Limb (tissue), 2 donors: ENCODE measurements at regions not wholly inside any gene's neighbourhood (a gene's known extent, or its start where the extent isn't known, plus 50 kb on each side); places are given as distances from the start of the nearest gene placed in this dataset.
"Not testable (repeated sequence)": the region's sequence is repeated elsewhere in the genome, so short reads cannot be mapped to it uniquely, and the experiment has no call there.

ENCODE experiments used
- DNase-seq, 2 donors: peaks; one replicate each; pipeline ENCODE4 v3.0.0-alpha.2; 2016; ENCODE audit errors: extremely low spot score in 2 of 2

GRCh38 chr4:85154591-85154990 is 188.1 kb upstream of the WDFY3 start:
- DNase-seq = no peak

- DNase-seq = no peak
These were observed 199.3 kb upstream of the WDFY3 start for GRCh38 chr4:85165808-85166207.

GRCh38 chr4:85166318-85166717 is 199.8 kb upstream of the WDFY3 start:
- DNase-seq = no peak

GRCh38 chr4:85168234-85168834 is 201.8 kb upstream of the WDFY3 start:
- DNase-seq = no peak

GRCh38 chr4:85170241-85170640 is 203.8 kb upstream of the WDFY3 start:
- no peak for DNase-seq

GRCh38 chr4:85175190-85175589 is 208.7 kb upstream of the WDFY3 start:
- no peak for DNase-seq

- no peak for DNase-seq
These were observed 210.6 kb upstream of the WDFY3 start for GRCh38 chr4:85177092-85177491.

GRCh38 chr4:85177679-85178078 is 211.2 kb upstream of the WDFY3 start:
- no peak for DNase-seq

GRCh38 chr4:85180533-85180932 is 214.0 kb upstream of the WDFY3 start:
- DNase-seq = no peak

- no peak for DNase-seq
These were observed 220.6 kb upstream of the WDFY3 start for GRCh38 chr4:85187106-85187505.

GRCh38 chr4:85196015-85196414 is 229.5 kb upstream of the WDFY3 start:
- not testable (repeated sequence) for DNase-seq

GRCh38 chr4:85200106-85200505 is 233.6 kb upstream of the WDFY3 start:
- no peak for DNase-seq

- DNase-seq = no peak
These were observed 242.7 kb upstream of the WDFY3 start for GRCh38 chr4:85209161-85209560.

GRCh38 chr4:85210353-85210752 is 243.9 kb upstream of the WDFY3 start:
- no peak for DNase-seq

- DNase-seq = not testable (repeated sequence)
These were observed 250.1 kb upstream of the WDFY3 start for GRCh38 chr4:85216571-85216970.

- peak in 1 of 2 donors; percentile 24 for DNase-seq
These were observed 252.3 kb upstream of the WDFY3 start for GRCh38 chr4:85218756-85219155.

- no peak for DNase-seq
These were observed 253.3 kb upstream of the ARHGAP24 start for GRCh38 chr4:85221606-85222005.

GRCh38 chr4:85222561-85222960 is 252.4 kb upstream of the ARHGAP24 start:
- DNase-seq = no peak

GRCh38 chr4:85228264-85228663 is 246.7 kb upstream of the ARHGAP24 start:
- DNase-seq = no peak

GRCh38 chr4:85233516-85233915 is 241.4 kb upstream of the ARHGAP24 start:
- DNase-seq = no peak

- DNase-seq = no peak
These were observed 231.1 kb upstream of the ARHGAP24 start for GRCh38 chr4:85243857-85244256.

GRCh38 chr4:85244638-85245037 is 230.3 kb upstream of the ARHGAP24 start:
- DNase-seq = no peak

- no peak for DNase-seq
These were observed 228.9 kb upstream of the ARHGAP24 start for GRCh38 chr4:85246055-85246454.

- no peak for DNase-seq
These were observed 224.1 kb upstream of the ARHGAP24 start for GRCh38 chr4:85250852-85251251.
